H1 (cell line): ENCODE measurements at regions not wholly inside any gene's neighbourhood (a gene's known extent, or its start where the extent isn't known, plus 50 kb on each side); places are given as distances from the start of the nearest gene placed in this dataset.

Experiments
- CTCF ChIA-PET: fragments of 300-600 bp; sonication (Branson Sonifier 250); formaldehyde crosslinking; loops from one replicate; lab custom pipeline; 2021; ENCODE audit not compliant: partially characterized antibody; lab: Charles Lee
- POLR2A ChIA-PET: fragments of 300-600 bp; sonication (Branson Sonifier 250); formaldehyde crosslinking; loops from one replicate; lab custom pipeline; 2021; ENCODE audit warnings: inconsistent platforms; ENCODE audit not compliant: partially characterized antibody; lab: Charles Lee
- DNase-seq, 2 experiments: peaks; one replicate each; pipeline versions ENCODE4 v3.0.0 to v3.0.0-alpha.2; 2010 to 2022; ENCODE audit warnings: low spot score in 2 of 2, low read depth in 1 of 2, mixed read lengths in 1 of 2
- FAIRE-seq: peaks from 2 replicates; lab custom pipeline; 2011; peaks lifted over from hg19 to GRCh38; lab: Jason Lieb, UNC
- H2AFZ ChIP-seq: 2 replicates; pipeline ENCODE4 v1.8.1; 2012; ENCODE audit warnings: low read length, inconsistent platforms
- H2AK5ac ChIP-seq: 2 replicates; pipeline ENCODE4 v1.6.1; 2013; ENCODE audit warnings: low read depth, low read length
- H2BK120ac ChIP-seq: replicated peaks from 2 replicates; pipeline ENCODE3; 2013; ENCODE audit warnings: low read depth, low read length, inconsistent platforms
- H2BK12ac ChIP-seq: 2 replicates; pipeline ENCODE4 v1.6.1; 2013; ENCODE audit warnings: low read depth, low read length
- H2BK15ac ChIP-seq: 2 replicates; pipeline ENCODE4 v1.6.1; 2013; ENCODE audit warnings: low read length
- H2BK20ac ChIP-seq: 2 replicates; pipeline ENCODE4 v1.6.1; 2013; ENCODE audit warnings: low read length
- H2BK5ac ChIP-seq: 2 replicates; pipeline ENCODE4 v1.6.1; 2013; ENCODE audit warnings: low read depth, low read length
- H3K14ac ChIP-seq: 2 replicates; pipeline ENCODE4 v1.6.1; 2013; ENCODE audit warnings: inconsistent platforms; ENCODE audit not compliant: insufficient read length
- H3K18ac ChIP-seq: 2 replicates; pipeline ENCODE4 v1.6.1; 2013; ENCODE audit warnings: low read length; ENCODE audit errors: extremely low read depth
- H3K23ac ChIP-seq: 2 replicates; pipeline ENCODE4 v1.6.1; 2013; ENCODE audit warnings: inconsistent platforms; ENCODE audit not compliant: insufficient read length
- H3K23me2 ChIP-seq: 2 replicates; pipeline ENCODE4 v1.6.1; 2013; ENCODE audit warnings: low read depth, low read length
- H3K27ac ChIP-seq: 2 replicates; pipeline ENCODE4 v1.6.1; 2011; ENCODE audit warnings: low read depth, low read length, inconsistent platforms
- H3K27me3 ChIP-seq, 4 experiments: replicated peaks in 1 of 4; 1 replicate in 1 of 4; 2 replicates in 3 of 4; pipeline versions ENCODE4 v1.6.1 to v1.8.1; 2011 to 2013; ENCODE audit warnings: low read length in 3 of 4, mild to moderate bottlenecking in 3 of 4, inconsistent platforms in 2 of 4, mixed read lengths in 2 of 4, moderate library complexity in 1 of 4; ENCODE audit not compliant: control insufficient read depth in 3 of 4, insufficient read depth in 3 of 4; ENCODE audit errors: extremely low read depth in 1 of 4
- H3K36me3 ChIP-seq, 4 experiments: 2 replicates each; pipeline versions ENCODE4 v1.6.1 to v1.8.1; 2011 to 2013; ENCODE audit warnings: mild to moderate bottlenecking in 4 of 4, low read length in 3 of 4, moderate library complexity in 2 of 4, control low read depth in 1 of 4, inconsistent platforms in 1 of 4; ENCODE audit not compliant: insufficient read depth in 4 of 4, control insufficient read depth in 2 of 4
- H3K4ac ChIP-seq: replicated peaks from 2 replicates; pipeline ENCODE3; 2013; ENCODE audit warnings: low read length, low read depth, mixed read lengths, inconsistent platforms; ENCODE audit not compliant: insufficient read length
- H3K4me1 ChIP-seq, 4 experiments: replicated peaks in 1 of 4; 1 replicate in 1 of 4; 2 replicates in 3 of 4; pipeline versions ENCODE4 v1.6.1 to v1.8.1; 2011 to 2013; ENCODE audit warnings: low read length in 3 of 4, inconsistent platforms in 2 of 4, mixed read lengths in 1 of 4; ENCODE audit not compliant: insufficient read depth in 4 of 4, control insufficient read depth in 3 of 4
- H3K4me2 ChIP-seq, 2 experiments: 2 replicates each; pipeline versions ENCODE4 v1.6.1 to v1.8.1; 2011 to 2013; ENCODE audit warnings: low read depth in 2 of 2, low read length in 2 of 2, control low read depth in 1 of 2, inconsistent platforms in 1 of 2, mild to moderate bottlenecking in 1 of 2; ENCODE audit not compliant: insufficient read depth in 1 of 2
- H3K4me3 ChIP-seq, 4 experiments: fragments of 200-600, 300-600 bp in 1 of 4; sonication (generic), shearing (Covaris generic), sonication (Bioruptor Twin) in 1 of 4; 2 replicates each; pipeline versions ENCODE4 v1.5.1 to v1.8.1; 2011 to 2016; ENCODE audit warnings: low read length in 4 of 4, low read depth in 3 of 4, control low read depth in 2 of 4, inconsistent platforms in 2 of 4, mild to moderate bottlenecking in 2 of 4, mixed read lengths in 1 of 4, moderate library complexity in 1 of 4; ENCODE audit not compliant: insufficient read depth in 2 of 4; ENCODE audit errors: extremely low read depth in 1 of 4
- H3K56ac ChIP-seq: replicated peaks from 2 replicates; pipeline ENCODE3; 2013; ENCODE audit warnings: low read depth, mild to moderate bottlenecking, mixed read lengths, low read length, inconsistent platforms; ENCODE audit not compliant: insufficient read length
- H3K79me1 ChIP-seq: 2 replicates; pipeline ENCODE4 v1.6.1; 2013; ENCODE audit warnings: low read depth, low read length, control low read depth
- H3K79me2 ChIP-seq, 2 experiments: 2 replicates each; pipeline versions ENCODE4 v1.6.1 to v1.8.1; 2012 to 2013; ENCODE audit warnings: low read length in 2 of 2, mild to moderate bottlenecking in 2 of 2, inconsistent platforms in 1 of 2; ENCODE audit not compliant: insufficient read depth in 2 of 2, control insufficient read depth in 1 of 2
- H3K9ac ChIP-seq, 4 experiments: replicated peaks in 1 of 4; 1 replicate in 1 of 4; 2 replicates in 3 of 4; pipeline versions ENCODE4 v1.6.1 to v1.8.1; 2011 to 2013; ENCODE audit warnings: low read depth in 3 of 4, low read length in 3 of 4, control low read depth in 2 of 4, mild to moderate bottlenecking in 2 of 4, moderate library complexity in 2 of 4, inconsistent platforms in 1 of 4; ENCODE audit errors: extremely low read depth in 1 of 4
- H3K9me3 ChIP-seq, 2 experiments: 2 replicates each; pipeline versions ENCODE4 v1.6.1 to v1.8.1; 2012 to 2013; ENCODE audit warnings: mild to moderate bottlenecking in 2 of 2, moderate library complexity in 2 of 2, control low read depth in 1 of 2, inconsistent platforms in 1 of 2, low read depth in 1 of 2, low read length in 1 of 2, mixed read lengths in 1 of 2; ENCODE audit not compliant: insufficient read depth in 2 of 2
- H4K20me1 ChIP-seq, 2 experiments: replicated peaks in 1 of 2; 2 replicates each; pipeline versions ENCODE3 to v1.8.1; 2011 to 2013; ENCODE audit warnings: inconsistent platforms in 2 of 2, low read length in 2 of 2, mild to moderate bottlenecking in 1 of 2; ENCODE audit not compliant: insufficient read depth in 2 of 2, control insufficient read depth in 1 of 2
- H4K5ac ChIP-seq: 2 replicates; pipeline ENCODE4 v1.6.1; 2013; ENCODE audit warnings: low read length, low read depth, mixed read lengths, inconsistent platforms; ENCODE audit not compliant: insufficient read length
- H4K8ac ChIP-seq: 2 replicates; pipeline ENCODE4 v1.8.0; 2013; ENCODE audit warnings: mild to moderate bottlenecking, moderate library complexity, low read length, inconsistent platforms; ENCODE audit not compliant: insufficient read depth; ENCODE audit errors: extremely low read depth
- H4K91ac ChIP-seq: replicated peaks from 2 replicates; pipeline ENCODE3; 2013; ENCODE audit warnings: low read length, mixed read lengths, inconsistent platforms; ENCODE audit not compliant: insufficient read length
- WGBS, 2 experiments: shearing (Covaris generic) in 1 of 2; methylation state at CpG; one replicate each; pipeline versions ENCODE4 v1.1.6 to v1.1.7; 2013 to 2015; ENCODE audit warnings: low lambda C conversion rate in 2 of 2, mixed read lengths in 2 of 2, inconsistent platforms in 1 of 2, low coverage in 1 of 2, missing lambda C conversion rate in 1 of 2; ENCODE audit not compliant: insufficient replicate concordance in 2 of 2, insufficient coverage in 1 of 2, insufficient read length in 1 of 2; ENCODE audit errors: extremely low coverage in 1 of 2, missing lambda C conversion rate in 1 of 2; 5-methylcytosine and 5-hydroxymethylcytosine counted together

DNA sequence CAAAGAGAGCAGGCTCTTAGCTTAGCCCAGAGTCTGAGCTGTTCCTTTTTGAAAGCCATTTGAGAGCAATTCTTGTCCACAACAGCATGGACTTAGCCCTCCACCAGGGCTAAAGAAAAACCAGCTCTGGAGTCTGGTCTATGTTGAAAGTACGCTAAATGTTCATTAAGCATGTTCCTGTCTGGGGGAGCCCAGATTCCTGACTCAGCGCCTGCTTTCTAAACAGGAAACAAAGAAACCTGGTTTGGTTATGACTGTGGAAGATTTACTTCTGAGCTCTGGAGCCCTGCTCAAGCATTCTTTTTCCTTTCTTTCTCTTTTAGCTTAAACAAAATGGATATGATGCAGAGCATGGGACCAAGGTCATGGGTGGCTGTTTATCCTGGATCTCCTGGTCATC is 279.8 kb downstream of the RBM43 start:
- Histone ChIP-seq H3K23ac (no peak overlapping the region), H3K18ac (no peak overlapping the region), H4K91ac (no peak overlapping the region), H3K56ac (no peak overlapping the region), H3K4me3 (no peak overlapping the region), H2BK15ac (no peak overlapping the region), H3K14ac (no peak overlapping the region), H3K4me1 (peaks cover 0 to 12% (median 4%) of the 10 kb centered on the region in 4 experiments; a peak in 6 of 7 replicates), H3K9me3 (no peaks in the 10 kb centered on the region), H3K4ac (no peak overlapping the region), H3K4me2 (no peak overlapping the region), H3K9ac (no peak overlapping the region), H3K79me1 (no peaks in the 10 kb centered on the region), H4K8ac (no peak overlapping the region; the same call in 1 of the 2 replicates), H2BK20ac (no peak overlapping the region), H2BK5ac (no peak overlapping the region), H4K5ac (no peak overlapping the region), H2BK12ac (no peak overlapping the region), H2BK120ac (no peak overlapping the region), H3K27ac (no peak overlapping the region), H3K36me3 (no peaks in the 10 kb centered on the region), H3K23me2 (no peaks in the 10 kb centered on the region), H4K20me1 (no peaks in the 10 kb centered on the region), H3K27me3 (no peaks in the 10 kb centered on the region), H3K79me2 (no peaks in the 10 kb centered on the region), H2AFZ (no peak overlapping the region), H2AK5ac (no peak overlapping the region)
- ChIA-PET POLR2A (no interaction called here), CTCF (interaction anchor here (1.0 kb wide), 1 partner anchor 102 kb away, joined by 3 read pairs; no protein-coding TSS in a partner anchor)
- DNase-seq = no peak
- 80% methylated on average over 2 of the region's 2 CpGs; no CpG with 5 or more reads in 1 of the 2 experiments for WGBS, 2 experiments
- no peak for FAIRE-seq
